Activated T-cell treated with anti-CD3 and anti-CD28 coated beads, Interleukin-2, amount 50 U/mL, for 24 hours (primary cell): ENCODE measurements at regions not wholly inside any gene's neighbourhood (a gene's known extent, or its start where the extent isn't known, plus 50 kb on each side); places are given as distances from the start of the nearest gene placed in this dataset.

Source experiments
- DNase-seq: peaks from one replicate; pipeline ENCODE4 v3.0.0-alpha.2; 2020
- H3K27ac Mint-ChIP-seq: 2 replicates; pipeline ENCODE4 v1.8.0; 2020; ENCODE audit warnings: mild to moderate bottlenecking, mixed read lengths
- H3K27me3 Mint-ChIP-seq: 2 replicates; pipeline ENCODE4 v1.8.0; 2020; ENCODE audit warnings: mixed read lengths
- H3K36me3 Mint-ChIP-seq: 2 replicates; pipeline ENCODE4 v1.8.0; 2020; ENCODE audit warnings: low read depth, mixed read lengths
- H3K4me1 Mint-ChIP-seq: 2 replicates; pipeline ENCODE4 v1.8.0; 2020; ENCODE audit warnings: low read depth, mixed read lengths
- H3K4me3 Mint-ChIP-seq: 2 replicates; pipeline ENCODE4 v1.8.0; 2020; ENCODE audit warnings: mild to moderate bottlenecking, moderate library complexity, mixed read lengths
- H3K9me3 Mint-ChIP-seq: 2 replicates; pipeline ENCODE4 v1.8.0; 2020; ENCODE audit warnings: mixed read lengths

- no peaks in the 10 kb centered on the region for H3K27me3 Mint-ChIP-seq
- H3K4me1 Mint-ChIP-seq = no peaks in the 10 kb centered on the region
- H3K27ac Mint-ChIP-seq = no peak overlapping the region
- no peaks in the 10 kb centered on the region for H3K36me3 Mint-ChIP-seq
- H3K9me3 Mint-ChIP-seq = peaks cover 11% of the 10 kb centered on the region
- no peak for DNase-seq
- H3K4me3 Mint-ChIP-seq = no peak overlapping the region
These were observed 933.2 kb downstream of the ADGRL3 start for GRCh38 chr4:62133101-62133897.

GRCh38 chr4:62131049-62131448 is 930.9 kb downstream of the ADGRL3 start:
- DNase-seq = no peak
- H3K4me3 Mint-ChIP-seq = no peak overlapping the region
- H3K36me3 Mint-ChIP-seq = no peaks in the 10 kb centered on the region
- no peaks in the 10 kb centered on the region for H3K4me1 Mint-ChIP-seq
- H3K27ac Mint-ChIP-seq = no peak overlapping the region
- peaks cover 20% of the 10 kb centered on the region for H3K9me3 Mint-ChIP-seq
- no peaks in the 10 kb centered on the region for H3K27me3 Mint-ChIP-seq

GRCh38 chr4:62130637-62131036 is 930.5 kb downstream of the ADGRL3 start:
- no peaks in the 10 kb centered on the region for H3K4me1 Mint-ChIP-seq
- no peaks in the 10 kb centered on the region for H3K27me3 Mint-ChIP-seq
- H3K36me3 Mint-ChIP-seq = no peaks in the 10 kb centered on the region
- H3K4me3 Mint-ChIP-seq = no peak overlapping the region
- peaks cover 21% of the 10 kb centered on the region for H3K9me3 Mint-ChIP-seq
- H3K27ac Mint-ChIP-seq = no peak overlapping the region
- DNase-seq = no peak

GRCh38 chr4:62130230-62130629 is 930.1 kb downstream of the ADGRL3 start:
- no peaks in the 10 kb centered on the region for H3K4me1 Mint-ChIP-seq
- no peaks in the 10 kb centered on the region for H3K36me3 Mint-ChIP-seq
- peaks cover 17% of the 10 kb centered on the region for H3K9me3 Mint-ChIP-seq
- H3K27ac Mint-ChIP-seq = no peak overlapping the region
- no peak for DNase-seq
- no peaks in the 10 kb centered on the region for H3K27me3 Mint-ChIP-seq
- H3K4me3 Mint-ChIP-seq = no peak overlapping the region
